ENCODE measurements at regions not wholly inside any gene's neighbourhood (a gene's known extent, or its start where the extent isn't known, plus 50 kb on each side); places are given as distances from the start of the nearest gene placed in this dataset.
"Not testable (repeated sequence)": the region's sequence is repeated elsewhere in the genome, so short reads cannot be mapped to it uniquely, and the experiment has no call there.

- no peak for ATAC-seq
Measured at GRCh38 chr22:22810471-22810870, 77.1 kb upstream of the IGLL5 start.

- ATAC-seq = no peak
Measured at GRCh38 chr22:22811016-22812009, 76.3 kb upstream of the IGLL5 start.

- no peak for ATAC-seq
Measured at GRCh38 chr22:22812031-22812905, 75.3 kb upstream of the IGLL5 start.

- ATAC-seq = no peak
Measured at GRCh38 chr22:22813126-22814075, 74.2 kb upstream of the IGLL5 start.

- ATAC-seq = no peak
Measured at GRCh38 chr22:22814666-22815396, 72.8 kb upstream of the IGLL5 start.

GRCh38 chr22:22815397-22816170 lies 72.0 kb upstream of the IGLL5 start:
- no peak for ATAC-seq

- ATAC-seq = no peak
Measured at GRCh38 chr22:22816171-22816514, 71.5 kb upstream of the IGLL5 start.

GRCh38 chr22:22816766-22817410 lies 70.7 kb upstream of the IGLL5 start:
- ATAC-seq = no peak

GRCh38 chr22:22817468-22818201 lies 70.0 kb upstream of the IGLL5 start:
- no peak for ATAC-seq

GRCh38 chr22:22818202-22818538 lies 69.4 kb upstream of the IGLL5 start:
- ATAC-seq = no peak

- peak; percentile 25 to 37 for ATAC-seq
Measured at GRCh38 chr22:22818861-22819855, 68.5 kb upstream of the IGLL5 start.

- no peak for ATAC-seq
Measured at GRCh38 chr22:22820076-22820475, 67.5 kb upstream of the IGLL5 start.

GRCh38 chr22:22820626-22821025 lies 67.0 kb upstream of the IGLL5 start:
- peak; percentile 52 to 64 for ATAC-seq

- ATAC-seq = no peak
Measured at GRCh38 chr22:22821340-22821739, 66.3 kb upstream of the IGLL5 start.

- ATAC-seq = no peak
Measured at GRCh38 chr22:22822106-22822505, 65.5 kb upstream of the IGLL5 start.

- not testable (repeated sequence) for ATAC-seq
Measured at GRCh38 chr22:22822553-22822952, 65.1 kb upstream of the IGLL5 start.

GRCh38 chr22:22823131-22823810 lies 64.3 kb upstream of the IGLL5 start:
- no peak for ATAC-seq

Data from activated CD4-positive, CD25-positive, alpha-beta regulatory T cell treated with anti-CD3 and anti-CD28 coated beads, Interleukin-2, amount 50 U/mL, for 24 hours (primary cell).